ENCODE measurements at regions not wholly inside any gene's neighbourhood (a gene's known extent, or its start where the extent isn't known, plus 50 kb on each side); places are given as distances from the start of the nearest gene placed in this dataset.

GRCh38 chr2:221034973-221035372 is 537.1 kb downstream of the EPHA4 start:
- H3K9me3 ChIP-seq (ENCODE audit: control insufficient read depth, insufficient read depth, low read depth, low read length) = no peaks in the 10 kb centered on the region
- ChIA-PET CTCF (no interaction called here), POLR2A (no interaction called here)
- no peak overlapping the region for H3K27ac ChIP-seq (ENCODE audit: extremely low read depth, low read depth, low read length)
- H3K4me1 ChIP-seq (ENCODE audit: control insufficient read depth, insufficient read depth, low read length) = no peaks in the 10 kb centered on the region; the same call in 1 of the 2 replicates
- no peak overlapping the region for H3K4me3 ChIP-seq (ENCODE audit: low read depth, low read length)
- no peaks in the 10 kb centered on the region for H3K36me3 ChIP-seq (ENCODE audit: control insufficient read depth in 2 of 2, insufficient read depth in 1 of 2, low read length in 2 of 2)
- TF ChIP-seq OVOL3 (tag by site-specific recombination; IDR thresholded peaks at IDR 0.05) = no peak
- no peak for TF ChIP-seq ZNF777 (tag by site-specific recombination; IDR thresholded peaks at IDR 0.05; ENCODE audit: borderline replicate concordance)
- TF ChIP-seq ZNF843 (tag by site-specific recombination; IDR thresholded peaks at IDR 0.05) = no peak
- no peak for TF ChIP-seq KLF9 (tag by site-specific recombination; IDR thresholded peaks at IDR 0.05; ENCODE audit: low read depth)
- no peak for TF ChIP-seq ZNF138 (tag by site-specific recombination; IDR thresholded peaks at IDR 0.05; ENCODE audit: borderline replicate concordance)
- TF ChIP-seq ZNF121 (tag by site-specific recombination; IDR thresholded peaks at IDR 0.05) = no peak
- TF ChIP-seq, protein P1, sequence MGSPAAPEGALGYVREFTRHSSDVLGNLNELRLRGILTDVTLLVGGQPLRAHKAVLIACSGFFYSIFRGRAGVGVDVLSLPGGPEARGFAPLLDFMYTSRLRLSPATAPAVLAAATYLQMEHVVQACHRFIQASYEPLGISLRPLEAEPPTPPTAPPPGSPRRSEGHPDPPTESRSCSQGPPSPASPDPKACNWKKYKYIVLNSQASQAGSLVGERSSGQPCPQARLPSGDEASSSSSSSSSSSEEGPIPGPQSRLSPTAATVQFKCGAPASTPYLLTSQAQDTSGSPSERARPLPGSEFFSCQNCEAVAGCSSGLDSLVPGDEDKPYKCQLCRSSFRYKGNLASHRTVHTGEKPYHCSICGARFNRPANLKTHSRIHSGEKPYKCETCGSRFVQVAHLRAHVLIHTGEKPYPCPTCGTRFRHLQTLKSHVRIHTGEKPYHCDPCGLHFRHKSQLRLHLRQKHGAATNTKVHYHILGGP (tag by site-specific recombination; IDR thresholded peaks at IDR 0.05) = no peak

DNA sequence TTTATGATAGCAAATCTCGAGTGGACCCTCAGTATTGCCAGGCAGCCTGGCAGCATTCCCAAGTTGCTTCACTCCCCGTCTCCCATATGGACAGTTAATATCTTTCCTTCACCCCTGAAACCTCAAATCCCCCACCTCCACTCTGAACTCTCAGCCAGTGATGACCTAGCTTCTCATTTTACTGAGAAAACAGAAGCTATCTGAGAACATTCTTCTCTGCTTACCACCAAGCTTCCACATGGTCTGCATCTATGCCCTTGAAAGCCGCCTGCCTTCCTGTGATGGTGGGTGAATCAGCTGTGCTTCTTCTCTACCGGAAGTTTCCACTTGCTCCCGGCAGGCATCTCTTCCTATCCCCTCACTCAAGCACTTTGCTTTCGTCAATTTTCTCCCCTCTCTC is 529.2 kb downstream of the EPHA4 start:
- Histone ChIP-seq H3K36me3 (ENCODE audit: control insufficient read depth in 2 of 2, insufficient read depth in 1 of 2, low read length in 2 of 2) (no peaks in the 10 kb centered on the region), H3K4me3 (ENCODE audit: low read depth, low read length) (no peak overlapping the region), H3K4me1 (ENCODE audit: control insufficient read depth, insufficient read depth, low read length) (no peaks in the 10 kb centered on the region), H3K27ac (ENCODE audit: extremely low read depth, low read depth, low read length) (no peak overlapping the region), H3K9me3 (ENCODE audit: control insufficient read depth, insufficient read depth, low read depth, low read length) (no peaks in the 10 kb centered on the region)
- ChIA-PET CTCF (interaction anchor here (0.6 to 0.7 kb wide), 2 partner anchors 43 to 989 kb away, joined by 3 to 4 read pairs; no protein-coding TSS in a partner anchor), POLR2A (no interaction called here)
- TF ChIP-seq ZNF585B (tag by site-specific recombination; IDR thresholded peaks at IDR 0.05) (no peak), SCRT2 (tag by site-specific recombination; IDR thresholded peaks at IDR 0.05) (no peak), HOXC10 (CRISPR knock-in tag; IDR thresholded peaks at IDR 0.05) (no peak), BCL11A (tag by site-specific recombination; IDR thresholded peaks at IDR 0.05; ENCODE audit: low read depth) (no peak), MEIS1 (CRISPR knock-in tag; IDR thresholded peaks at IDR 0.05; ENCODE audit: borderline replicate concordance) (no peak), ZNF501 (tag by site-specific recombination; IDR thresholded peaks at IDR 0.05) (no peak), ZSCAN16 (tag by site-specific recombination; IDR thresholded peaks at IDR 0.05) (no peak)
- TF ChIP-seq, protein P2, sequence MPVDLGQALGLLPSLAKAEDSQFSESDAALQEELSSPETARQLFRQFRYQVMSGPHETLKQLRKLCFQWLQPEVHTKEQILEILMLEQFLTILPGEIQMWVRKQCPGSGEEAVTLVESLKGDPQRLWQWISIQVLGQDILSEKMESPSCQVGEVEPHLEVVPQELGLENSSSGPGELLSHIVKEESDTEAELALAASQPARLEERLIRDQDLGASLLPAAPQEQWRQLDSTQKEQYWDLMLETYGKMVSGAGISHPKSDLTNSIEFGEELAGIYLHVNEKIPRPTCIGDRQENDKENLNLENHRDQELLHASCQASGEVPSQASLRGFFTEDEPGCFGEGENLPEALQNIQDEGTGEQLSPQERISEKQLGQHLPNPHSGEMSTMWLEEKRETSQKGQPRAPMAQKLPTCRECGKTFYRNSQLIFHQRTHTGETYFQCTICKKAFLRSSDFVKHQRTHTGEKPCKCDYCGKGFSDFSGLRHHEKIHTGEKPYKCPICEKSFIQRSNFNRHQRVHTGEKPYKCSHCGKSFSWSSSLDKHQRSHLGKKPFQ (tag by site-specific recombination; IDR thresholded peaks at IDR 0.05) = no peak
- TF ChIP-seq, protein P3, sequence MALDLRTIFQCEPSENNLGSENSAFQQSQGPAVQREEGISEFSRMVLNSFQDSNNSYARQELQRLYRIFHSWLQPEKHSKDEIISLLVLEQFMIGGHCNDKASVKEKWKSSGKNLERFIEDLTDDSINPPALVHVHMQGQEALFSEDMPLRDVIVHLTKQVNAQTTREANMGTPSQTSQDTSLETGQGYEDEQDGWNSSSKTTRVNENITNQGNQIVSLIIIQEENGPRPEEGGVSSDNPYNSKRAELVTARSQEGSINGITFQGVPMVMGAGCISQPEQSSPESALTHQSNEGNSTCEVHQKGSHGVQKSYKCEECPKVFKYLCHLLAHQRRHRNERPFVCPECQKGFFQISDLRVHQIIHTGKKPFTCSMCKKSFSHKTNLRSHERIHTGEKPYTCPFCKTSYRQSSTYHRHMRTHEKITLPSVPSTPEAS (tag by site-specific recombination; IDR thresholded peaks at IDR 0.05) = no peak

DNA sequence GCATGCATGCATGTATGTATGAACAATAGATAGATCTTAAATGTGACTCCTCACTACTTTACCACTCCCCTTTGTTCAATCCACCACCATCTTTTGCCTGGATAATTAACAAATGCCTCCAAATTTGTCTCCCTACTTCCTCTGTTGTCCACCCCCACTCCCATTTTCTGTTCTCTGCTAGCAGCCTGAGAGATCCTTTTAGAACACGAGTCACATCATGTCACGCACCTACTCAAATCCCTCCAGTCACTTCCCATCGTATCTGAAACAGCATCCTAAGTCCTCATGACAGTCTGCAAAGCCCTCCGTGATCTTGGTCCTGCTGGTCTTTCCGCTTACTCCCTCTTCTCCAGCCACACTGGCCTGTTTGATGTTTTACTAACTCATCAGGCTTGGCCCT is 527.3 kb downstream of the EPHA4 start:
- TF ChIP-seq ZSCAN23 (tag by site-specific recombination; IDR thresholded peaks at IDR 0.05) (no peak), ZNF664 (tag by site-specific recombination; IDR thresholded peaks at IDR 0.05) (no peak), ZNF202 (tag by site-specific recombination; IDR thresholded peaks at IDR 0.05; ENCODE audit: borderline replicate concordance) (no peak)
- Histone ChIP-seq H3K27ac (ENCODE audit: extremely low read depth, low read depth, low read length) (no peak overlapping the region), H3K9me3 (ENCODE audit: control insufficient read depth, insufficient read depth, low read depth, low read length) (no peaks in the 10 kb centered on the region), H3K36me3 (ENCODE audit: control insufficient read depth in 2 of 2, insufficient read depth in 1 of 2, low read length in 2 of 2) (no peaks in the 10 kb centered on the region), H3K4me1 (ENCODE audit: control insufficient read depth, insufficient read depth, low read length) (no peaks in the 10 kb centered on the region), H3K4me3 (ENCODE audit: low read depth, low read length) (no peak overlapping the region)
- ChIA-PET POLR2A (no interaction called here), CTCF (no interaction called here)
